OCI-LY7 (cell line): ENCODE measurements at regions not wholly inside any gene's neighbourhood (a gene's known extent, or its start where the extent isn't known, plus 50 kb on each side); places are given as distances from the start of the nearest gene placed in this dataset.

Source experiments
- BruUV-seq: library from RNA; stranded (reverse); fragments of 400-500 nt; replicated peaks from 2 replicates; lab custom pipeline; 2021; lab: Mats Ljungman, UMichigan
- CTCF ChIA-PET: fragments of 300-600 bp; sonication (Branson Sonifier 250); formaldehyde crosslinking; loops from one replicate; lab custom pipeline; 2022; ENCODE audit warnings: antibody characterized with exemption; ENCODE audit not compliant: unreplicated experiment; lab: Charles Lee
- POLR2A ChIA-PET: fragments of 300-600 bp; sonication (Branson Sonifier 250); formaldehyde crosslinking; loops from one replicate; lab custom pipeline; 2022; ENCODE audit warnings: antibody characterized with exemption; lab: Charles Lee
- DNase-seq: peaks from one replicate; pipeline ENCODE4 v3.0.0-alpha.2; 2015; ENCODE audit warnings: low spot score
- H2AFZ ChIP-seq: fragments of 200-600 bp; sonication (generic), shearing (Covaris generic); 2 replicates; pipeline ENCODE4 v1.6.1; 2014; ENCODE audit warnings: mild to moderate bottlenecking, antibody characterized with exemption, low read length, moderate library complexity
- H3K27ac ChIP-seq: fragments of 200-600 bp; sonication (generic); 2 replicates; pipeline ENCODE4 v1.5.1; 2014; ENCODE audit warnings: mixed run types, low read depth, mild to moderate bottlenecking, moderate library complexity, low read length, inconsistent platforms; ENCODE audit not compliant: poor library complexity, severe bottlenecking
- H3K36me3 ChIP-seq: fragments of 200-600 bp; sonication (generic); 2 replicates; pipeline ENCODE4 v1.6.1; 2014; ENCODE audit warnings: mild to moderate bottlenecking, antibody characterized with exemption, low read length, moderate library complexity, mixed read lengths; ENCODE audit not compliant: insufficient read depth
- H3K4me1 ChIP-seq: fragments of 200-600 bp; sonication (generic); 2 replicates; pipeline ENCODE4 v1.5.1; 2014; ENCODE audit warnings: mild to moderate bottlenecking, low read length; ENCODE audit not compliant: insufficient read depth, poor library complexity, severe bottlenecking
- H3K4me2 ChIP-seq: fragments of 200-600 bp; sonication (generic); 2 replicates; pipeline ENCODE4 v1.6.1; 2014; ENCODE audit warnings: mild to moderate bottlenecking, low read length
- H3K4me3 ChIP-seq: fragments of 200-600 bp; sonication (generic); 2 replicates; pipeline ENCODE4 v1.5.1; 2014; ENCODE audit warnings: mild to moderate bottlenecking, low read depth, low read length; ENCODE audit not compliant: poor library complexity, severe bottlenecking
- H3K79me2 ChIP-seq: fragments of 200-600 bp; sonication (generic); 2 replicates; pipeline ENCODE4 v1.6.1; 2016; ENCODE audit warnings: low read depth, mild to moderate bottlenecking, low read length, moderate library complexity, mixed read lengths; ENCODE audit not compliant: insufficient read depth
- H3K9me2 ChIP-seq: fragments of 200-600 bp; sonication (generic); 2 replicates; pipeline ENCODE4 v1.6.1; 2016; ENCODE audit warnings: mild to moderate bottlenecking, low read length, mixed read lengths; ENCODE audit not compliant: insufficient read depth
- H3K9me3 ChIP-seq: fragments of 200-600 bp; sonication (generic); 2 replicates; pipeline ENCODE4 v1.6.1; 2014; ENCODE audit warnings: mild to moderate bottlenecking, mixed run types, low read length, mixed read lengths
- H4K20me1 ChIP-seq: fragments of 200-600 bp; sonication (generic); 2 replicates; pipeline ENCODE4 v1.6.1; 2014; ENCODE audit warnings: mild to moderate bottlenecking, antibody characterized with exemption, low read length, moderate library complexity, mixed read lengths; ENCODE audit not compliant: insufficient read depth
- EZH2phosphoT487 ChIP-seq: fragments of 200-600 bp; sonication (generic); IDR thresholded peaks from 2 replicates; pipeline ENCODE4 v1.6.1; 2018; ENCODE audit warnings: low read depth, borderline replicate concordance, mild to moderate bottlenecking, mixed run types, antibody characterized with exemption, low read length, moderate library complexity, mixed read lengths
- intact Hi-C: fragments of 100-400 bp; cut with micrococcal nuclease; formaldehyde crosslinking; loops from one replicate; pipeline ENCODE4 v1.10.0; 2022; ENCODE audit not compliant: unreplicated experiment
- TF ChIP-seq, protein P1 (sequence below): fragments of 200-600 bp; sonication (generic); conservative IDR thresholded peaks from 2 replicates; pipeline ENCODE4 v1.5.1; 2014; ENCODE audit warnings: mild to moderate bottlenecking, antibody characterized with exemption, low read length, moderate library complexity, mixed read lengths

DNA sequence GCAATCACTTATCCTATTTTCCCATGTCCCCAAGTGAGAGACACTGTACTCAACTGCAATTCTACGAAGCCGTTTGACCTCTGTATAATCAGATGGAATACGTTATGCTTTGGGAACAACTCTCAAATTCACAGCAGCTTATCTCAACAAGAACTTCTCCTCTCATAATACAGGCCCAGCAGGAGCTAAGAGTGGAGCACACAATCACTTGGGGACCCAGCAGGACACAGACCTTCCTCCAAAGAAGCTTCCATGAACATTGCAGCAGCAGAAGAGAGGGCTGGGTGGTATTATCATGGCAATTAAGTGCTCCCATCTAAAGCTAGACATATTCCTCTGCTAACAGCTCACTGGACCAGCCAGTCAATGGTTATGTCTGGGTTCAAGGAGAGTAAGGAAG lies 428.3 kb upstream of the MIR17HG start:
- no TSS peak for BruUV-seq
- Histone ChIP-seq H3K9me2 (no peaks in the 10 kb centered on the region), H3K36me3 (no peaks in the 10 kb centered on the region), H3K4me3 (no peak overlapping the region), H3K4me1 (no peaks in the 10 kb centered on the region), H3K4me2 (no peak overlapping the region), H3K27ac (no peak overlapping the region), H2AFZ (no peak overlapping the region), H3K79me2 (no peaks in the 10 kb centered on the region), H4K20me1 (no peaks in the 10 kb centered on the region), H3K9me3 (no peaks in the 10 kb centered on the region)
- POLR2A ChIA-PET, result interaction anchor here (0.6 to 1.2 kb wide), 2 partner anchors 18 to 754 kb away, joined by 3 to 5 read pairs; no protein-coding TSS in a partner anchor
- intact Hi-C loops, result no loop called here
- DNase-seq, result no peak
- CTCF ChIA-PET, result no interaction called here
- TF ChIP-seq, protein P1, sequence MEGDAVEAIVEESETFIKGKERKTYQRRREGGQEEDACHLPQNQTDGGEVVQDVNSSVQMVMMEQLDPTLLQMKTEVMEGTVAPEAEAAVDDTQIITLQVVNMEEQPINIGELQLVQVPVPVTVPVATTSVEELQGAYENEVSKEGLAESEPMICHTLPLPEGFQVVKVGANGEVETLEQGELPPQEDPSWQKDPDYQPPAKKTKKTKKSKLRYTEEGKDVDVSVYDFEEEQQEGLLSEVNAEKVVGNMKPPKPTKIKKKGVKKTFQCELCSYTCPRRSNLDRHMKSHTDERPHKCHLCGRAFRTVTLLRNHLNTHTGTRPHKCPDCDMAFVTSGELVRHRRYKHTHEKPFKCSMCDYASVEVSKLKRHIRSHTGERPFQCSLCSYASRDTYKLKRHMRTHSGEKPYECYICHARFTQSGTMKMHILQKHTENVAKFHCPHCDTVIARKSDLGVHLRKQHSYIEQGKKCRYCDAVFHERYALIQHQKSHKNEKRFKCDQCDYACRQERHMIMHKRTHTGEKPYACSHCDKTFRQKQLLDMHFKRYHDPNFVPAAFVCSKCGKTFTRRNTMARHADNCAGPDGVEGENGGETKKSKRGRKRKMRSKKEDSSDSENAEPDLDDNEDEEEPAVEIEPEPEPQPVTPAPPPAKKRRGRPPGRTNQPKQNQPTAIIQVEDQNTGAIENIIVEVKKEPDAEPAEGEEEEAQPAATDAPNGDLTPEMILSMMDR, result no peak
- TF ChIP-seq EZH2phosphoT487, result no peak

DNA sequence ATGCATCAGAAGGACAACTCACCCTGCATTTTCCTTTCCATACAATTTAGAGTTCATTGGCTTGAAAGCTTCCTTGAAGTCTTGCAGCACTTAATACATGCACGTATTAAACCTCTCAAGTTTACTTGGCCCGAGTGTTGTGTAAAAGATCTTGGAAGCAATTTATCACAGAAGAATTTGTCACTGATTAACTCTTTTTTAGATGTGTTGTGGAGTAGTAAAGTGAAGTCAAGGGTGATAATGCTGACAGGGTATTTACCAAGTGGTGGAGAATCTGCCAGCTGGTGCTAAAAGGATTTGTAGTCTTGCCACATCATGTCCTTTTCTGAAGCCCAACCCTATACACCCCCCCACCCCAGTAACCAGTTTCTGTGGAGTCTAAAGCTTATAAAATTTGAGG lies 421.0 kb upstream of the MIR17HG start:
- H3K4me3 ChIP-seq, result no peak overlapping the region
- no peak for DNase-seq
- H3K4me2 ChIP-seq, result no peak overlapping the region
- no peaks in the 10 kb centered on the region for H3K36me3 ChIP-seq
- H4K20me1 ChIP-seq, result no peaks in the 10 kb centered on the region
- intact Hi-C loops, result no loop called here
- no peaks in the 10 kb centered on the region for H3K4me1 ChIP-seq
- no peaks in the 10 kb centered on the region for H3K9me3 ChIP-seq
- no peaks in the 10 kb centered on the region for H3K79me2 ChIP-seq
- TF ChIP-seq, protein P1, result no peak
- TF ChIP-seq EZH2phosphoT487, result no peak
- ChIA-PET CTCF (no interaction called here), POLR2A (interaction anchor here (0.6 to 0.7 kb wide), 4 partner anchors 14 to 237 kb away, joined by 3 to 4 read pairs (median 3); no protein-coding TSS in a partner anchor)
- no peaks in the 10 kb centered on the region for H3K9me2 ChIP-seq
- BruUV-seq, result no TSS peak
- no peak overlapping the region for H2AFZ ChIP-seq
- no peak overlapping the region for H3K27ac ChIP-seq

DNA sequence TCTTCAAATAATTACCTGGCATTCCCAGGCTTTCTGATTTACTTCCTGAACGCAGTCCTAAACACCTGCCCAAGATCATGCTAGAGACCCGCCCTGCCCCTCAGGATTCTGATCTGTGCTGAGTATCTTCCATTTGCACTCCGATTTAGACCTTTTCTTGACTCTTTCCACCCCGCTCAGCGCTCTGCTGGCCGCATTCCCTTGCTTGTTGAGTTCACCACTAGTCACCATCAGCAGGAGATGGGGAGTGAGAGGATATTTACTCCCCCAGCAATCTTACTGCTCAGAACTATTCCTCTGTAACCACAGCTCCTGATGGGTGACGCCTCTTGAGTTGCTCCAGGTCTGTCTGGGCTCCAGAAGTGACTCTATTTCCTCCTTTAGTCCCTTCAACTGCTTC lies 419.4 kb upstream of the MIR17HG start:
- H3K27ac ChIP-seq, result no peak overlapping the region
- no peak for TF ChIP-seq EZH2phosphoT487
- TF ChIP-seq, protein P1, result no peak
- H4K20me1 ChIP-seq, result no peaks in the 10 kb centered on the region
- BruUV-seq, result no TSS peak
- no peaks in the 10 kb centered on the region for H3K9me3 ChIP-seq
- no peaks in the 10 kb centered on the region for H3K79me2 ChIP-seq
- POLR2A ChIA-PET, result interaction anchor here (0.7 kb wide), 1 partner anchor 100 kb away, joined by 3 read pairs; no protein-coding TSS in a partner anchor
- CTCF ChIA-PET, result no interaction called here
- H2AFZ ChIP-seq, result no peak overlapping the region
- no peak overlapping the region for H3K4me3 ChIP-seq
- H3K4me1 ChIP-seq, result no peaks in the 10 kb centered on the region
- no peaks in the 10 kb centered on the region for H3K9me2 ChIP-seq
- H3K36me3 ChIP-seq, result no peaks in the 10 kb centered on the region
- intact Hi-C loops, result no loop called here
- no peak overlapping the region for H3K4me2 ChIP-seq
- DNase-seq, result no peak
